CMK (cell line): ENCODE measurements at regions not wholly inside any gene's neighbourhood (a gene's known extent, or its start where the extent isn't known, plus 50 kb on each side); places are given as distances from the start of the nearest gene placed in this dataset.

Experiments used
- DNase-seq: peaks from one replicate; pipeline ENCODE4 v3.0.0-alpha.2; 2010; ENCODE audit warnings: low read depth

DNA sequence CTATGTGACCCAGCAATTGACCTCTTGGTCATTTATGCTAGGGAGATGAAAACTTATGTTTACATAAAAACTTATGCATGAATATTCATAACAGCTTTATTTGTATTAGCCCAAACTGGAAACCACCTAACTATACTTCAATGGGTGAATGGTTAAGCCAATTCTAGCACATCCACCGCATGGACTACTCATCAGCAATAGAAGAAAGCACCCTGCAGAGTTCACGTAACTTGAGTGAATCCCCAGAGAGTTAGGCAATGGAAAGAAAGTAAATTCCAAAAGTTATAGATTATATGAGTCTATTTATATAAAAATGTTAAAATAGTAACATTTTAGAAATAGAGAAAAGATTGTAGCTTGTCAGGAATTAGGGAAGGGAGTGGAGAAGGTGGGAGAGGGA, 60.2 kb upstream of the NRG3 start:
- no peak for DNase-seq

DNA sequence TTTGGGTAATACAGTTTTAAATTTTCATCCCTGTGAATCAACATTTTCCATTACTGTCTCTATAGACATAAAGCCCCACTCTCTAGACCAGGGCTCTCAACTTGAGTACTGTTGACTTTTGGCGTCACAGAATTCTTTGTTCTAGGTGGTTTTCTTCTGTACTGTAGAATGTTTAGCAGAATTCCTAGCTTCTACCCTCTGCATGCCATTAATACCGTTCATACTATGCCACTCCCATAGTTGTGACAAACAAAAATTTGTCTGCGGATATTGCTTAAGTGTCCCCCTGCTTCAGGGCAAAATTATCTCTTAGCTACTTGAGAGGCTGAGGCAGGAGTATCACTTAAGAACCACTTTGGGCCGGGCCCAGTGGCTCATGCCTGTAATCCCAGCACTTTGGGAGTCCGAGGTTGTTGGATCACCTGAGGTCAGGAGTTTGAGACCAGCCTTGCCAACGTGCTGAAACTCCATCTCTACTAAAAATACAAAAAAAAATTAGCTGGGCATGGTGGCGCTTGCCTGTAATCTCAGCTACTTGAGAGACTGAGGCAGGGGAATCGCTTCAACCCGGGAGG, 57.3 kb upstream of the NRG3 start:
- no peak for DNase-seq

DNA sequence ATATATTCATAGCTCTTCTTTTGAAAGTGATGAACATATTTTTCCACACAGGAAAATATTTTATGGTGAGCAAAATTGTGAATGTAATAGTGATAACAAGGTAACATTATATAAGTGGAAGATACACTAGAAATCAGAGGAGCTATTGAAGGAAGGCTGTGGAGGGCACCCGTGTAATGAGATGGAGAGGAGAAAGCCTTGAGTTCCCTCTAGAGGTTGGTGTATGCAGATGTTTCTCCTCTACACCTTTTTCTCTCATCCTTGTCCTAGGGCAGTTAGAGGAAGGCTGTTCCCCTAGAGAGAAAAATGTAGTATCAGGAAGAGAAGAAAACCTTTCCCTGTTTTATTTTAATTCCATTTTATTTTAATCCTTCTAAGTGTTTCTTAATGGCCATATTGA, 54.6 kb upstream of the NRG3 start:
- no peak for DNase-seq
